ENCODE measurements at regions not wholly inside any gene's neighbourhood (a gene's known extent, or its start where the extent isn't known, plus 50 kb on each side); places are given as distances from the start of the nearest gene placed in this dataset.
"Not testable (repeated sequence)": the region's sequence is repeated elsewhere in the genome, so short reads cannot be mapped to it uniquely, and the experiment has no call there.

GRCh38 chr5:42989190-42989589 is 50.9 kb downstream of the ANXA2R start:
- DNase-seq: peak in 1 of 5 experiments; percentile 33

GRCh38 chr5:42988568-42988967 is 51.6 kb downstream of the ANXA2R start:
- no peak for DNase-seq

GRCh38 chr5:42985129-42986037 is 54.7 kb downstream of the ANXA2R start:
- DNase-seq: no peak

GRCh38 chr5:42984307-42984706 is 55.8 kb downstream of the ANXA2R start:
- DNase-seq: no peak

- DNase-seq: no peak
These were observed 58.0 kb downstream of the ANXA2R start for GRCh38 chr5:42982107-42982622.

- not testable (repeated sequence) for DNase-seq
These were observed 58.6 kb downstream of the ANXA2R start for GRCh38 chr5:42981417-42982106.

GRCh38 chr5:42981015-42981414 is 59.1 kb downstream of the ANXA2R start:
- DNase-seq: not testable (repeated sequence)

- not testable (repeated sequence) for DNase-seq
These were observed 59.7 kb downstream of the ANXA2R start for GRCh38 chr5:42980391-42980790.

GRCh38 chr5:42979242-42979641 is 60.9 kb downstream of the ANXA2R start:
- DNase-seq: not testable (repeated sequence)

GRCh38 chr5:42974536-42974935 is 65.6 kb downstream of the ANXA2R start:
- no peak for DNase-seq

- no peak for DNase-seq
These were observed 69.2 kb downstream of the ANXA2R start for GRCh38 chr5:42970636-42971559.

GRCh38 chr5:42965934-42966333 is 74.2 kb downstream of the ANXA2R start:
- DNase-seq: no peak

GRCh38 chr5:42963412-42963811 is 76.7 kb downstream of the ANXA2R start:
- DNase-seq: no peak

GRCh38 chr5:42962124-42962523 is 78.0 kb downstream of the ANXA2R start:
- DNase-seq: peak in 1 of 5 experiments; percentile 55

- DNase-seq: no peak
These were observed 79.6 kb downstream of the ANXA2R start for GRCh38 chr5:42960506-42960905.

- DNase-seq: no peak
These were observed 83.6 kb downstream of the ANXA2R start for GRCh38 chr5:42956551-42956950.

- peak in 1 of 5 experiments; percentile 42 for DNase-seq
These were observed 87.1 kb downstream of the ANXA2R start for GRCh38 chr5:42953041-42953440.

- DNase-seq: no peak
These were observed 87.5 kb downstream of the ANXA2R start for GRCh38 chr5:42952578-42952974.

GRCh38 chr5:42951293-42951840 is 88.8 kb downstream of the ANXA2R start:
- DNase-seq: peak; percentile 47 to 94 (median 77)

GRCh38 chr5:42950456-42951292 is 89.4 kb downstream of the ANXA2R start:
- DNase-seq: peak in 4 of 5 experiments; percentile 50 to 84 (median 60)

- no peak for DNase-seq
These were observed 90.0 kb downstream of the ANXA2R start for GRCh38 chr5:42950116-42950455.
